ENCODE measurements at regions not wholly inside any gene's neighbourhood (a gene's known extent, or its start where the extent isn't known, plus 50 kb on each side); places are given as distances from the start of the nearest gene placed in this dataset.
"Not testable (repeated sequence)": the region's sequence is repeated elsewhere in the genome, so short reads cannot be mapped to it uniquely, and the experiment has no call there.

DNA sequence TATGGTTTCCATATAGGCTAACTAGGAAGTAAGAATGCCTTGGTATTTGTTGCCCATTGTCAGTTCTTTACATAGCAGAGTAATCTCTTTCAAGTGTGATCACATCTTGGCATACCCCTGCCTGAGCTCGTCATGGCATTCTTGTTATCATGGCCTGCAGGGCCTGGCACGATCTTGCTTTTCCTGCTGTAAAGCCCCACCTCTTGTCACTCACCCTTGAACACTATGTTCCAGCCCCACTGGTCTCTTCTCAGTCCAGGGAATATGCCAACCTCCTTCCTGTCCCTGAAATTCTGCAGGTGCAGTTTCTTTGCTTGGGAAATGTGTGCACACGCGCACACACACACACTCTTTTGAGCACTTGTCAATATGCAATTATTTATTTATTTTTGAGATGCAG lies 250.2 kb upstream of the DMRT1 start:
- DNase-seq, result no peak

DNA sequence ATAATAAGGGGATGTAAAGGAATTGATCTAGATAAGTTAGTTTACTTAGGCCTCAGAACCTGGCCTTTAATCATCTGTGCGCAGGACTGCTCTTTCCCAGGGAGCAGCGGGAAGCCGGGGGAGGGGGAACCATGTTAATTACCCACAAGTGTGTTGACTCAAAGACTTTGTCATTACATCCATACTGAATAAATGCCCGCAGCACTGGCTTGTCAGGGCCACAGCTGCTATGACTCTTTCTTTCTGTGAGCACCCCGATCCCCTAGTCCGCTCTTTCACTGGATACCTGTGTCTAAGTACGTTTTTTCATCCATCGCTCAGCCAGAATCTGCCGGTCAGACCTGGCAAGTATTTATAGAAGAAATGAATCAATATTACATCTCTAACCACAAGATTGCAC lies 249.3 kb upstream of the DMRT1 start:
- DNase-seq, result no peak

DNA sequence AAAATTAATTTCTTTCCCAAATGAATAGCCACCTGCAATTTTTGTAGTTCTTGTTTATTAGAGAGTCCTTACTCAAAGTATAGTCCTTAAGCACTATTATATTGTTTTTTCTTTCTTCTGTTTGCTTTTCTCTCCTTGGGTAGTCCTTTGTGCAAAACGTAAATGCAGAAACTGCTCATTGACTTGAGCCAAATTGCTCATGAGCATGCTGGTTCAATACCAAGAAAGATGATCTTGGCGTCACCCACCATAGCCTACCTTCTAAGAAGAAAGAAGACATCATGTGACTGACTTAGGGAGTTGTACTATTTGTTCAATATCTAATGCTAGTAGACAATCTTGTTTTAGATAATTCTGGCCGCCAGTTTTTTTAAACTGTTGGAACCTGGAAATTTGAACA lies 248.8 kb upstream of the DMRT1 start:
- DNase-seq, result no peak

DNA sequence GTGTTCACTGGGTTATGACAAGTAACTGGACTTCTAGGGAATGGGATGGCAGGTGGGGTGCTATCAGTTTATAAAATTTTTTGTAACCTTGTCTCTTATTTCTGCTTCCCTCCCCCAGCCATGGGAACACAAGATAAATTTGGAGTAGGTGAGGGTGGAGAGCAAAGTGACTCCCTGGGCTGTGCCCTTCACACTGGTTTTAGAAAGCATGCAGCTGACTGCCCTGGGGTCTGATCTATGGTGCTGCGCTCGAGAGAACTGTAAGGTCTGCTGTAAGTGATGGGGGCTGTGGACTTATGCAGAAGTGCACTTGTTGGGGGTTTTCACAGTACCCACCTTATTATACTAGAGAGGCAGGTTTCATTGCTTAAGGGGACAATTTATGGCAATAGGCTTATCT lies 247.7 kb upstream of the DMRT1 start:
- DNase-seq, result no peak

DNA sequence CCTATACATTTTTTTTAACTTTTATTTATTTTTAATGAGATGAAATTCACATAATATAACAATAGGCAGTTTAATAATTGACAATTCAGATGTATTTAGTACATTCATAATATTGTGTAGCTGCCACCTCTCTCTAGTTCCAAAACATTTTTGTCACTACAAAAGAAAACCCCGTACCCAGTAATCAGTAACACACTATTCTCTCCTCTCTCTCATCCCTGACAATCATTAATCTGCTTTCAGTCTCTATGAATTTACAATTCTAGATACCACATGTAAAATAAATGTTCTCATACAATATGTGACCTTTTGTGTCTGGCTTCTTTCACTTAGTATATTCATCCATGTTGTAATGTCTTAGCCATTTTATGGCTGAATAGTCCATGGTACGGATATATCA lies 244.8 kb upstream of the DMRT1 start:
- DNase-seq, result no peak

DNA sequence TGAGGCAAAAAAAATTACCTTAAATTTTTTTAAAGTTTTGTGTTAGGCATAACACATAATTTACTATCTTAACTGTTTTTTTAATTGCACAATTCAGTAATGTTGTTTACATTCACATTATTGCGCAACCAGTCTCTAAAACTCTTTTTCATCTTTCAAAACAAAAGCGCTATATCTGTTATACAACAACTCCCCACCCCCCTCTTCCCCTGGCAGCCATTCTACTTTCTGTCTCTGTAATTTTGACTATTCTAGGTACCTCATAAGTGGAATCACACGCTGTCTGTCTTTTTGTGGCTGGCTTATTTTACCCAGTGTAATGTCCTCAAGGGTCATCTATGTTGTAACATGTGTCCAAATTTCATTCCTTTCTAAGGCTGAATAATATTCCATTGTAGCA lies 241.5 kb upstream of the DMRT1 start:
- no peak for DNase-seq

DNA sequence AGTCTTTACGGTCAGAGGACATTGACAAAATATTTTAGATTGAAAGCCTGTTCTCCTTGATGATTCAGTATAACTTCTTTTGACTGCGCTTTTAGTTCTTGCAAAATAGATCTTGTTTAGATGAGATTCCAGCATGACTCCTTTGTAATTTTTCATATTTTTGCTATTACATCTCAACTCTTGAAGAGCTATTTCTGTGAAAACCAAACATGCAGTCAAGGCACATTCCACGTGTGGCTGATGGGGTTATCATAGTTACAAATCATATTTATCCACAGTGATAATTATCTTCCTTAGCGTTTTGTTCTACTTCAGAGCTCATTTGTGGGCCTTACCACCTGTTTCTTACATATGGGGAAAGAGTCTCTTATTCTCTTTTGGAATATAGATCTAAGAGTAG lies 238.8 kb upstream of the DMRT1 start:
- no peak for DNase-seq

DNA sequence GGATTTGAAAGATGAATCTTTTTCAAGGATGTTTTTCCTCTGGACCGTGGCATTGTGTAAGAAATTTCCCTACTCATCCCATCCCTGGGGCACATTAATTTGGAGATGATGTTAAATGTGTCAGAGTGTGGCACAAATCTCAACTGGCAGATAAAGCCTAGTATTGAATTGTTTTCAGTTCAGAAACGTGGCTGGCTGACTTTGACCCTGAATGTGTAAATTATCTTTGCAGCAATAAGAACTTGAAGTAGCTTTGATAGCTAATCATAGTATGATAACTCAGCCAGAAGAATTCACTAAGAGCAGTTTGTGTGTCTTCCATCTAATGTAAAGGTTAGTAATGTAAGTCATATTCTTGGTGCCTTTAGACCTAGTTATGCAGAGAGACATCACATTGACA lies 238.4 kb upstream of the DMRT1 start:
- no peak for DNase-seq

DNA sequence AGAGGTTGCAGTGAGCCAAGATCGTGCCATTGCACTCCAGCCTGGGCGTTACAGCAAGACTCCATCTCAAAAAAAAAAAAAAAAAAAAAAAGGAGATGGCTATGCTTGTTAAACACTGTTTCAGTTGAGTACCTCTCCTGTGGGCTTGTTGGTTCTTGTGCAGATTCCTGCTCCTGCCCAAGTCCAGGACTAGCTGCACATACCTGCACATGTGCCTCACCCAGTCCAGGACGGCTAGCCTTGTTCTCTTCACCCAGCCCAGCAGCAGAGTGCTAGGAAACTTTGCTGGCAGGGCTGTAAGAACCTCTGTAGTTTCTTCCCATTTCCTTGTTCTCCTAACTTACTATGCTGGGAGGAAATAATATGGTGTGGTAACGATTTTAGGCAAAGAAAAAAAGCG lies 234.1 kb upstream of the DMRT1 start:
- no peak for DNase-seq

DNA sequence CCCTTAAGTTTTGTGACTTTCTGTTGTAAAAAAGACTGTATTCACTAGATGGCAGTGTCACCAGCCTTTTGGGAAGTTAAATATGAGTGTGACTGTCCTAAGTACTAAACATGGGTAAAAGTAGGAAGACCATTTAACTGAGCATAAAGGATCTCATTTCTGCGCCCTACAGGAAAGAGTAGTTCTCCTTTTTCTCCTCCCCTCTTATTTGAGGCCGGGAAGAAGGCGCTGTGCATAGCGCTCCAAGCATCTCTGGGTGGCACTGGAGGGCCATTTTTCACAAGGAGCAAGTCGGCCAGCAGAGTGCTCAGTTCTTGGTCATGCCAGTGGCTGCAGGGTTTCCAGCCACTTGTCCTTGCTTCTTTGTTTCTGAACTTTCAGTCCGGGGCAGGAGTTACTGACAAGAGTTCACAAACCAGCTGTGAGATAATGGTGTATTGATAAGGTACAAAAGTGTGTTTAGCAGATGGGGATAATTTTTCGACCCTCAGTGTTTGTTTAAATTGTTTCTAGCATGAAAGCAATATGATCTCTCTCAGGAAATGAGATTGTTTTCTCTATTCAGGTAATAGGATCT lies 227.6 kb upstream of the DMRT1 start:
- peak; percentile 2 for DNase-seq

DNA sequence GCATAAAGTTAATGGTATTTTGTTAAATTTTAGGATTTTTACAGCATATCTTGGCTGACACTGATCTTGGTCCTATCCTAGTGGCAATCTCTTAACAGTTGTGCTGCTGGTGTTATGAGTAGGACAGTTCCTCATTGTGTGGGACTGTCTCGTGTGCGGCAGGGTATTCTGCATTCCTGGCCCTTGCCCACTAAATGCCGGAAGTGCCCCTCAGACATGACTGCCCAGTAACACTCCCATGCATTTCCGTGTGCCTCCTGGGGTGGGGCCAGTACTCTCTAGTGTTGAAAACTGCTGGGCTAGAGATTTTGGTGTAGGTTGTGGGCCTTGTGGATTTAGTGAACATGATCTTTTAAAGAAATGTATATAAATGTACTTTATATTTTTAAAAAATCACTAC lies 227.1 kb upstream of the DMRT1 start:
- no peak for DNase-seq

DNA sequence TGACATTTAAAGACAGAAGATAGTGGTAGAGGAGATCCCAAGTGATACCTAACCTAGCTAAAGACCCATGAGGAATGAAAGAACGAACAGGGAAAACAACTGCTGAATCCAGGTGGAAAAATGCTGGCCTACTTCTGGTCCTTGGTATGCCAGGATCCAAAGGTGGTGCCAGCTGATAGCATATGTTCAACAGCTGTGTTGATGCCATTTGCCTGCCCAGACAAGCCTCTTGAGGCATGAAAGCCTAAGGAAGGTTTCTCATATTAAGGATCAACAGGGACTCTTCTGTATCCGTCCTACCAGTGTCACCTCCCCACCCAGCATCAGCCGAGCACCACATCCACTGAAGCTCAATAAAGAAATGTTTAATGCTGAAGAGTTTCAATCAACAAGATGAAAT lies 225.7 kb upstream of the DMRT1 start:
- no peak for DNase-seq

DNA sequence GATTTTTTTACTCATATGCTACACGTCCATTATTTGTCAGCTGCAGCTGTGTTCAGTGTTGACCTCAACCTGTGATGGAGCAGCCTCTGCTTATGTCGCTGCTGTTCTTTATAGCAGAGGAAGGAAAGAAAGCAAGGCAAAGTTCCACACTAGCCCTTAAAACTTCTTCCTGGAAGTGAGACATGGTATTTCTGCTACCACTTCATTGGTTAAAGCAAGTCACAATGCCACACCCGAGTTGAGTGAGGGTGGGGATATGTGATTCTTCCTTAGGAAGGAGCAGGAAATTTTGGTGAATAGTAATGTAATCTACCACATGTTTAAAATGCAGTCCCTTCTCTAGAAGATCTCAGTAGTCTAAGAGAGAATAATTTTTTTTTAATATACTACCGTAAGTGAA lies 224.8 kb upstream of the DMRT1 start:
- no peak for DNase-seq

DNA sequence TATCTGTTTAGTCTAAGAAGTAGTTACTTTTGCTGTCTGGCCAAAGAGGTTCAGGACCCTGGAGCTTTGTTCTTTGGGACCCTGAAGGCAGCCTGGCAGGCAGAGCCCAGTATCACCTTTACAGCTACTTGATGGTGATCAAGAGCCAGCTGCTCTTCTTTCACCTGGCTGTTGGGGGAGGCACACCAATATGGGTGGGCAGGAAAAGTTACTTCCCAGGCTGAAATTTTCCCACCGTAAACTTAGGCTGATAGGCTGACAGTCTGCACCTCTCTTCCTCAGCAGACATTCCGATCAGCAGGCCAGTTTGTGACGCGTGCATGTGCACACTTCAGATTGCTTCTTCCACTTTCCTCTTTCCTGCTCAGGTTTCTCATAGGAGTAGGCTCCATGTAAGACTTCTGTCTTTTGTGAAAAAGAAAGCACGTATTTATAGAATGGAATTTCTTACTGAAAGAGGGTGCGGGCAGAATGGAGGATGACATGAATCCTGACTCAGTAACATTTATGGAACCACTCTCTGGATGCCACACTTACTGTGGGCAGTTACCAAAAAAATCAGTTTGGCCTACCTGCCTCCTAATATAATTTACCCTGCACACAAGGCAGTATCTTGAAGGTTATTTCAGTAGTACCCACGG lies 223.9 kb upstream of the DMRT1 start:
- DNase-seq, result no peak

DNA sequence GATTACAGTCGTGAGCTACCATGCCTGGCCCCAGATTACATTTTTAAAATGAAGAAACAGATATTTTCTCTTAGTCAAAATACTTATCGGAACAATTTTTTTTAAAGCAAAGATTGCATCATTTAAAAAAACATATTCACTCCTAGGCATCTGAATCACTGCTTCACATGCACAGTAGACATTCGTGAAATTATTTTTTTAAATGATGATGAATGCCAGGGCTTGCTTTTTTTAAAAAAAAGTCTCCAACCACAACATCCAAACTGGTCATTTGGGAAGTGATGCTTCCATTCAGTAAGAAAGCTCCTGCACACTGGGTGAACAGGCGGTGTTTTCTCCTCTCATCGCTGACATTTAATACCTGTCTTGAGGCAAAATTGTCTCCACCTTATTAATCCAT lies 223.0 kb upstream of the DMRT1 start:
- DNase-seq, result no peak

DNA sequence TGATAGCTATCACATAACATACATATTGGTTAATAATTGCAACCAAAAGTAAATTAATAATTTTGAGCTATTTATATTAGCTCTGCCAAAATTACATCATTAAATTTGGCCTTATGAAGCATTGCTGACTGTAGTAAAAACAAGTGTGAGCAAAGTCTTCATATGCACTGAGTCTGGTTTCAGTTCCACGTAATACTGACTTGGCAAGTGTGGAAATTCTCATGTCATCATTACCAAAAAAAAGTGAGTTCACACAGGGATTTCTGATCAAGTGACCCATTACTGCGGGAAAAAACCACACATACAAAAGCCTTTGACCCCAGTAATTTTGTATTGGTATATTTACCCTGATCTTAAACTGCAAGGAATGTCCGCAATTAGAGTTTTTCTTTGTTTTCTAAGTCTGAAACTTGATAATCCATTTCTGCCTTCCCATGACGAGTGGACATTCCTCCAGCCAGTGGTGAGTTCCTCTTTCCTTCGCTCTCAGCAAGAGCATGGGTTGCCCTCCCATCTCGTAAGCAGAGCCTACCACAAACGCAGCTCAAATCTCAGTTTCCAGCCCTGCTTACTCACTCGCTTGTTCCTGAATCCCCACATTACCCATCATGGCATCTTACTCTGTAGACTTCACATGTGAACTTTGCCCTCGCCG lies 220.2 kb upstream of the DMRT1 start:
- DNase-seq, result no peak

DNA sequence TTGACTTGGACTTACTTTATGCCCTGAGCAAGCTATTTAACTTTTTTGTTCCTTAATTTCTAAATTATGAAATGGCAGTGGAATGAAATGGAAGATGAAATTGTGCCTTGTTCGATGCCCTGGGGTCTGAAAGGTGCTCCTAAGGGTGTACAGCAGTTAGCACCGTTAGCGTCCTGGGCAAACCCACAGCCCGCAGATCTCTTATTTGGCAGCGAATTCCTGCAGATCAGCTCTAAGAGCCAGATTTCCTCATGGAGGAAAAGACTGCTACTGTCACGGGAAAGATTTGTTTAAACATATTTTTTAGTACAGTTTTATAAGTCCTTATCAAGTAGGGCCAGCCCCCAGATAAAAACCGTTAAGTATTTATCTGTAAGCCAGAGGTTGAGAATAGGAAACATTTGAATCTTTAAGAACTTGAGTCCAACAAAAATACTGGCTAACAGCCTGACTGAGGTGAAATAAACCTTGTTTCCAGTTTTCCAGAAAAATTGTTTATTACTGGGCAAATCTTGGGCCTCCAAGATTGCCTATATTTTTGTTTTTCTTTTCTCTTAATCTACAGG lies 216.5 kb upstream of the DMRT1 start:
- no peak for DNase-seq

DNA sequence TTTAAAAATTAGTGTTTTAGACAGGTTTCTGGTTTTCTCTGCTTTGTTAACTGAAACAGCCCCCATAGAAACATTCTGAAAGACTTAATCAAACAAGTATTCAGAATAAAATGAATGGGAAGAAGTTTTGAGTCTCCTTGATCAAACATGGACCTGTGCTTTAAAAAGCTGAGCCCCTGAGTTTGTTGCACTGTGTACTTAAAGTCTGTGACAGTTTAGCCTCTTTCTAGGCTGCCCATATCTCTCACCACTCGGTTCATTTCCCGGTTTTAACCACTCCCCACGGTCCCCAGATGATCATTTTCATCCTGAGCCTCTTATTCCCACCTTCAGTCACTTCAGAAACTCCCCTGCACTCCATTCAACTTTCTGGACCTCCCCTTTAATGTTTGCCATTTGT lies 215.9 kb upstream of the DMRT1 start:
- DNase-seq, result no peak

DNA sequence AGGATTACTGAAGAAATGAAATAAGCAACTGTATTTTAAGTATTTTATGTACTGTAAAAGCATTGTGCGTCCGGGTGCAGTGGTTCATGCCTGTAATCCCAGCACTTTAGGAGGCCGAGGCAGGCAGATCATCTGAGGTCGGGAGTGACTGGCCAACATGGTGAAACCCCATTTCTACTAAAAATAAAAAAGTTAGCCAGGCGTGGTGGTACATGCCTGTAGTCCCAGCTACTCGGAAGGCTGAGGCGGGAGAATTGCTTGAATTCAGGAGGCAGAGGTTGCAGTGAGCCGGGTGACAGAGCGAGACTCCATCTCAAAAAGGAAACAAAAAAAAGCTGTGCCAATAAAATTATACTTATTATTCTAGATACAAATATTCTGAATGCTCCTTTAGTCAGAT lies 215.4 kb upstream of the DMRT1 start:
- not testable (repeated sequence) for DNase-seq

DNA sequence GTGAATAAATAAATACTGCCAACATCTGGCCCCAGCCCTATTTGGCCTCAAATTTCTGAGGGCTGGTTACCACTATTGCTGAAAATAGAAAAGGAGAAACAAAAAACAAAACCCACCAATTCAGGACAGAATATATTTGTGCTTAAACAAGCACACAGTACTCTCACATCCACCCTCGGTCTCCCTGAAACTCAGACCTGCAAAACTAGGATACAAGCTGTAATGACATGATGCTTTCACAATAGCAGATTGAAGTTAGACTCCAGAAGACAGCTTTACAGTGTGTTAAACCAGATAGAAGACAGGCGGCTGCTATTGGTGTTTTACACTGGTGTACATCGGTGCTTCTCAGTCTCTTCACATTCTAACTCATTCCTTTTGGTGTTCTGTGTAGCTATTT lies 214.9 kb upstream of the DMRT1 start:
- DNase-seq, result no peak

DNA sequence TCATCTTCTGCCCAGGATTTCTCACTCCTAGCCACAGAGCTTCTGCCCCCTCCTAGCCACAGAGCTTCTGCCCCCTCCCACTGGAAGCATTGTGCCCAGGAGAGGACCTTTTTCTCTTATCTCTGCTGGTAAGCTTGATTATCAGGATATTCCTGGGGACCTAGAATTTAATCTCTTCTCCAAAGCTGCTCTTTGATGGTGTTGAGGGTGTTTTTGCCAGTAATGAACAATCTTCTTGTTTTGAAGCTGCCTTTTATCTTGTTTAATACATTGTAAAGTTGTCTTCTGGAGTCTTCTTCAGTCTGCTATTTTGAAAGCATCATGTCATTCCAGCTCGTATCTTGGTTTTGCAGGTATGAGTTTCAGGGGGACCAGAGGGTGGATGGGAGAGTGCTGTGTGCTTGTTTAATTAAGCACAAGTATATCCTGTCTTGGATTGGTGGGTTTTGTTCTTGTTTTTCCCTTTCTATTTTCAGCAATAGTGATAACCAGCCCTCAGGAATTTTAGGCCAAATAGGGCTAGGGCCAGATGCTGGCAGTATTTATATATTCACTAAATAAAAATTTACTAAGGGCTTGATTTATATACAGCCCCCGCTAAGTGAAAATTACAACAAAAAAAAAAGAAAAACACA lies 214.0 kb upstream of the DMRT1 start:
- no peak for DNase-seq

DNA sequence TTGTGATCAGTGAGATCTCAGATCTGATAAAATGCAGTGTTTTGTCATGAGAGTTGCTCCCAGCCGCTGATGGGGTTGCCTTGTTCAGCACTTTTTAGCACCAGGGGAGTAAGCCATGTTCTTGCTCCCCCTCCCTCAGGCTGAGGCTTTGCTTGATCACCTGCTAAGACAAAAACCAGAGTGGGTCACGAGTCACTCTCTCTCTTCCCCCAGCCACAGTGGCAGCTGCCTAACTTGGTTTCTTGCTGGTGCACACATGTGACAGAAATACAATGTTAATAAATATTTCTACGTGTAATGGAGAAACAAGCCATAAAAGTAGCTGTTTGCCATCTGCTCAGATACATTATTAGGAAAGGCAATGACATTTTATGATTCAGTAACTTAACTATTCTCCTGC lies 212.4 kb upstream of the DMRT1 start:
- DNase-seq, result no peak

DNA sequence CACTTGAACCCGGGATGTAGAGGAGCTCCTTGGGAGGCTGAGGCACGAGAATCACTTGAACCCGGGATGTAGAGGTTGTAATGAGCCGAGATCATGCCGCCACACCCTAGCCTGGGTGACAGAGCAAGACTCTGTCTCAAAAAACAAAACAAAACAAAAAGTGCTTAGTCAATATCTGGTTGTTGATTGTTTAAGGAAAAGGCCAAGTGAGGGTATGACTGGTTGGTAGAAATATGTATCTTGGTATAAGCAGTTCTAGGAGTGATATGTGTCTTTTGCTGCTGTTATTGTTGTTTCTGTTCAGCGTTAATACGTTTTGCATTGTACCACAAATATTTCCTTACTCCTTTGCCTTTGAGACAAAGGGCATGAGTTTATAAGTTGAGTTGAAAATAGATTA lies 210.7 kb upstream of the DMRT1 start:
- no peak for DNase-seq

DNA sequence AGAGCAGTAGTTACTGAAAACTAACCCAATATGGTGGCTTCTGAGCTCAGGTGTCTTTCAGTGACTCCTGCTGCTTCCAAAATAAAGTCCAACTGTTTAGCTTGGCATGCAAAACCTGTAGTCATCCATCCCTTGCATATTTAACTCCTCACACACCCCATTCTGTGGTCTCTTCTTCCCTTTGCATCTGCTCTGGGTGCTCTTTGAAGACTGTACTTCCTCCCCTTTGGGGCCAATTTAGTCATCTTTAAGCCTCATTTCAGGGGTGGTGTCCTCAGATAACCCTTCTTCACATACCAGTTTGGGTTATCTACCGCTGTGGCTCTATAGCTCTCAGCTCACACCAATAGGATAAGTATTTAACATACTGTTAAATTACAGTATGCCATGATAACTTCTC lies 209.9 kb upstream of the DMRT1 start:
- DNase-seq, result no peak

All from NCI-H1048 (cell line).